ENCODE measurements at regions not wholly inside any gene's neighbourhood (a gene's known extent, or its start where the extent isn't known, plus 50 kb on each side); places are given as distances from the start of the nearest gene placed in this dataset.

DNA sequence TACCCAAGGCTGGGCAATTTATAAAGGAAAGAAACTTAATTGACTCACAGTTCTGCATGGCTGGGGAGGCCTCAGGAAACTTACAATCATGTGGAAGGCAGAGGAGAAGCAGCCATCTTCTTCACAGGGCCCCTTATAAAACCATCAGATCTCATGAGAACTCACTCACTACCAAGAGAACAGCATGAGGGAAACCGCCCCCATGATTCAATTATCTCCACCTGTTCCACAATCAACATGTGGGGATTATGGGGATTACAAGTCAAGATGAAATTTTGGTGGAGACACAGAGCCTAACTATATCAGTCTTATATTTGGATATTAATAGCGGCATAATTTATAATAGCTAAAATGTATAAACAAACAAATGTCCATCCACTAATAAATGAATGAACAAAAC is 1123.7 kb upstream of the NCAM2 start:
- TF ChIP-seq POLR2A (IDR thresholded peaks at IDR 0.05): no peak
- TF ChIP-seq CTCF (IDR thresholded peaks at IDR 0.05 in 8 of 11, conservative IDR thresholded peaks at IDR 0.05 in 3 of 11): no peak
- no peak for TF ChIP-seq POLR2AphosphoS5 (IDR thresholded peaks at IDR 0.05)
- H3K4me1 ChIP-seq: no peaks in the 10 kb centered on the region
- H3K27ac ChIP-seq: no peak overlapping the region
- H3K27me3 ChIP-seq (replicated peaks in 1 of 7): no peaks in the 10 kb centered on the region
- intact Hi-C loops (cut with DNase I; ENCODE audit: low total_unique reads): no loop called here
- peaks cover 0 to 19% (median 11%) of the 10 kb centered on the region in 8 donors for H3K9me3 ChIP-seq
- whole genome bisulfite sequencing, 5 donors: 82 to 93% (median 92%) methylated on average over 2 of the region's 2 CpGs
- no peaks in the 10 kb centered on the region for H3K36me3 ChIP-seq
- DNase-seq: no peak
- H3K4me3 ChIP-seq: no peak overlapping the region

- intact Hi-C loops (cut with DNase I; ENCODE audit: low total_unique reads): no loop called here
- no peaks in the 10 kb centered on the region for H3K36me3 ChIP-seq
- no peak overlapping the region for H3K27ac ChIP-seq
- no peak overlapping the region for H3K4me3 ChIP-seq
- peaks cover 0 to 26% (median 8%) of the 10 kb centered on the region in 8 donors for H3K9me3 ChIP-seq
- H3K27me3 ChIP-seq (replicated peaks in 1 of 7): no peaks in the 10 kb centered on the region
- H3K4me1 ChIP-seq: no peaks in the 10 kb centered on the region
- 85 to 93% (median 92%) methylated on average over 3 of the region's 3 CpGs for WGBS, 5 donors
- TF ChIP-seq POLR2A (IDR thresholded peaks at IDR 0.05) (no peak), POLR2AphosphoS5 (IDR thresholded peaks at IDR 0.05) (no peak), CTCF (IDR thresholded peaks at IDR 0.05 in 8 of 11, conservative IDR thresholded peaks at IDR 0.05 in 3 of 11) (no peak)
- DNase-seq: no peak
These were observed 1120.1 kb upstream of the NCAM2 start for GRCh38 chr21:19878133-19878532.

DNA sequence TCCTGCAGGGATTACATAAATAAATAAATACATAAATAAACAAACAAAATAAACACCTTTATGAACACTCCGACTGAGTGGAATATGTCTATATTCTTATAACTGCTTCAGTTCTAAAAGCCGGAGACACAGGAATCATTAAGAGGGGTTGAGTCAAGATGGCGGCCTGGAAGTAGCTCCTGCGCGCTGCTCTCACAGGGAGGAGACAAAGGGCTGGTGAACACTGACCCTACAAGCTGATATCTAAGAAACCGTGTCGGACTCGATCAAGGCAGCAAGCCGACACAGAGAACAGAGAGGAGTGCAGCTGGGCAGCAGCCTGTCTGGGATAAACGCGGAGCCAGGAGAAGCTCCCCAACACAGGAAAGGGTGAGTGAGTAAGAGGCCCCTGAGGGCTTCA is 1098.6 kb upstream of the NCAM2 start:
- Histone ChIP-seq H3K27me3 (replicated peaks in 1 of 7) (no peaks in the 10 kb centered on the region), H3K36me3 (no peaks in the 10 kb centered on the region), H3K4me3 (no peak overlapping the region), H3K4me1 (no peaks in the 10 kb centered on the region), H3K9me3 (peaks cover 0 to 32% (median 23%) of the 10 kb centered on the region in 8 donors), H3K27ac (no peak overlapping the region)
- intact Hi-C loops (cut with DNase I; ENCODE audit: low total_unique reads): no loop called here
- no peak for DNase-seq
- 94 to 97% (median 95%) methylated on average over 11 of the region's 11 CpGs for WGBS, 5 donors
- no peak for TF ChIP-seq POLR2A (IDR thresholded peaks at IDR 0.05)
- TF ChIP-seq POLR2AphosphoS5 (IDR thresholded peaks at IDR 0.05): no peak
- TF ChIP-seq CTCF (IDR thresholded peaks at IDR 0.05 in 8 of 11, conservative IDR thresholded peaks at IDR 0.05 in 3 of 11): no peak

GRCh38 chr21:19900149-19900548 is 1098.1 kb upstream of the NCAM2 start:
- Histone ChIP-seq H3K36me3 (no peaks in the 10 kb centered on the region), H3K9me3 (peaks cover 0 to 32% (median 23%) of the 10 kb centered on the region in 8 donors), H3K27me3 (replicated peaks in 1 of 7) (no peaks in the 10 kb centered on the region), H3K4me1 (no peaks in the 10 kb centered on the region), H3K27ac (no peak overlapping the region), H3K4me3 (no peak overlapping the region)
- 83 to 96% (median 95%) methylated on average over 6 to 10 of the region's 10 CpGs for WGBS, 5 donors
- TF ChIP-seq POLR2AphosphoS5 (IDR thresholded peaks at IDR 0.05) (no peak), POLR2A (IDR thresholded peaks at IDR 0.05) (no peak), CTCF (IDR thresholded peaks at IDR 0.05 in 8 of 11, conservative IDR thresholded peaks at IDR 0.05 in 3 of 11) (no peak)
- intact Hi-C loops (cut with DNase I; ENCODE audit: low total_unique reads): no loop called here
- no peak for DNase-seq
